ENCODE measurements at regions not wholly inside any gene's neighbourhood (a gene's known extent, or its start where the extent isn't known, plus 50 kb on each side); places are given as distances from the start of the nearest gene placed in this dataset.

GRCh38 chr10:29160150-29160617 is 128.7 kb upstream of the LYZL1 start:
- peak; percentile 69 for DNase-seq (ENCODE audit: low read depth)
- ChIA-PET CTCF (interaction anchor here (0.8 to 1.5 kb wide), 3 partner anchors 9 to 481 kb away, joined by 3 read pairs; no protein-coding TSS in a partner anchor), POLR2A (no interaction called here)
- no peak for TF ChIP-seq CTCF (IDR thresholded peaks at IDR 0.05; ENCODE audit: insufficient read depth, low read depth, low read length)
- no peak overlapping the region for H3K4me3 ChIP-seq (ENCODE audit: low read depth, low read length)
- no peaks in the 10 kb centered on the region for H3K27me3 ChIP-seq (ENCODE audit: control insufficient read depth, insufficient read depth, low read length)
- no peaks in the 10 kb centered on the region for H3K36me3 ChIP-seq (ENCODE audit: control insufficient read depth, insufficient read depth, low read length)

GRCh38 chr10:29163746-29164145 is 125.1 kb upstream of the LYZL1 start:
- Histone ChIP-seq H3K4me3 (ENCODE audit: low read depth, low read length) (no peak overlapping the region), H3K27me3 (ENCODE audit: control insufficient read depth, insufficient read depth, low read length) (no peaks in the 10 kb centered on the region), H3K36me3 (ENCODE audit: control insufficient read depth, insufficient read depth, low read length) (no peaks in the 10 kb centered on the region)
- CTCF ChIA-PET = interaction anchor here (1.4 to 1.9 kb wide), 3 partner anchors 12 to 500 kb away, joined by 3 to 4 read pairs (median 4); no protein-coding TSS in a partner anchor
- no peak for TF ChIP-seq CTCF (IDR thresholded peaks at IDR 0.05; ENCODE audit: insufficient read depth, low read depth, low read length)
- POLR2A ChIA-PET = interaction anchor here (0.9 kb wide), 1 partner anchor 23 kb away, joined by 3 read pairs; no protein-coding TSS in a partner anchor
- DNase-seq (ENCODE audit: low read depth) = no peak

GRCh38 chr10:29166713-29167112 is 122.2 kb upstream of the LYZL1 start:
- H3K4me3 ChIP-seq (ENCODE audit: low read depth, low read length) = no peak overlapping the region
- no peak for DNase-seq (ENCODE audit: low read depth)
- no peaks in the 10 kb centered on the region for H3K27me3 ChIP-seq (ENCODE audit: control insufficient read depth, insufficient read depth, low read length)
- POLR2A ChIA-PET = no interaction called here
- H3K36me3 ChIP-seq (ENCODE audit: control insufficient read depth, insufficient read depth, low read length) = no peaks in the 10 kb centered on the region
- CTCF ChIA-PET = no interaction called here
- TF ChIP-seq CTCF (IDR thresholded peaks at IDR 0.05; ENCODE audit: insufficient read depth, low read depth, low read length) = no peak

- H3K36me3 ChIP-seq (ENCODE audit: control insufficient read depth, insufficient read depth, low read length) = no peaks in the 10 kb centered on the region
- no peak for TF ChIP-seq CTCF (IDR thresholded peaks at IDR 0.05; ENCODE audit: insufficient read depth, low read depth, low read length)
- H3K27me3 ChIP-seq (ENCODE audit: control insufficient read depth, insufficient read depth, low read length) = no peaks in the 10 kb centered on the region
- H3K4me3 ChIP-seq (ENCODE audit: low read depth, low read length) = no peak overlapping the region
- ChIA-PET POLR2A (no interaction called here), CTCF (interaction anchor here (1.3 kb wide), 1 partner anchor 9 kb away, joined by 3 read pairs; no protein-coding TSS in a partner anchor)
- DNase-seq (ENCODE audit: low read depth) = no peak
Observed at GRCh38 chr10:29169021-29169420, 119.8 kb upstream of the LYZL1 start.

- Histone ChIP-seq H3K36me3 (ENCODE audit: control insufficient read depth, insufficient read depth, low read length) (no peaks in the 10 kb centered on the region), H3K4me3 (ENCODE audit: low read depth, low read length) (no peak overlapping the region), H3K27me3 (ENCODE audit: control insufficient read depth, insufficient read depth, low read length) (no peaks in the 10 kb centered on the region; the same call in 1 of the 2 replicates)
- DNase-seq (ENCODE audit: low read depth) = no peak
- POLR2A ChIA-PET = no interaction called here
- CTCF ChIA-PET = interaction anchor here (1.2 kb wide), 1 partner anchor 15 kb away, joined by 4 read pairs; no protein-coding TSS in a partner anchor
- TF ChIP-seq CTCF (IDR thresholded peaks at IDR 0.05; ENCODE audit: insufficient read depth, low read depth, low read length) = no peak
Observed at GRCh38 chr10:29171717-29172116, 117.2 kb upstream of the LYZL1 start.

All from BJ (cell line).